Activated naive CD8-positive, alpha-beta T cell treated with anti-CD3 and anti-CD28 coated beads for 36 hours (primary cell): ENCODE measurements at regions not wholly inside any gene's neighbourhood (a gene's known extent, or its start where the extent isn't known, plus 50 kb on each side); places are given as distances from the start of the nearest gene placed in this dataset.

Experiments
- DNase-seq: peaks from one replicate; pipeline ENCODE4 v3.0.0; 2021
- H3K27ac Mint-ChIP-seq: one replicate; pipeline ENCODE4 v1.8.0; 2022; ENCODE audit warnings: mild to moderate bottlenecking, moderate library complexity, mixed read lengths
- H3K27me3 Mint-ChIP-seq: one replicate; pipeline ENCODE4 v1.8.0; 2022; ENCODE audit warnings: mild to moderate bottlenecking, mixed read lengths
- H3K36me3 Mint-ChIP-seq: one replicate; pipeline ENCODE4 v1.8.0; 2021; ENCODE audit warnings: mild to moderate bottlenecking, mixed read lengths
- H3K4me1 Mint-ChIP-seq: one replicate; pipeline ENCODE4 v1.8.0; 2021; ENCODE audit warnings: mixed read lengths
- H3K4me3 Mint-ChIP-seq: one replicate; pipeline ENCODE4 v1.8.0; 2022; ENCODE audit warnings: mild to moderate bottlenecking, moderate library complexity, mixed read lengths
- H3K9me3 Mint-ChIP-seq: one replicate; pipeline ENCODE4 v1.8.0; 2022; ENCODE audit warnings: mixed read lengths

- Mint-ChIP-seq H3K4me1 (no peaks in the 10 kb centered on the region), H3K27me3 (no peaks in the 10 kb centered on the region), H3K36me3 (no peaks in the 10 kb centered on the region), H3K4me3 (no peak overlapping the region), H3K27ac (no peak overlapping the region), H3K9me3 (peaks cover 2% of the 10 kb centered on the region)
- no peak for DNase-seq
Measured at GRCh38 chr1:191615101-191615821, 543.0 kb upstream of the RGS18 start.

- Mint-ChIP-seq H3K36me3 (no peaks in the 10 kb centered on the region), H3K4me1 (no peaks in the 10 kb centered on the region), H3K9me3 (peaks cover 3% of the 10 kb centered on the region), H3K4me3 (no peak overlapping the region), H3K27me3 (no peaks in the 10 kb centered on the region), H3K27ac (no peak overlapping the region)
- no peak for DNase-seq
Measured at GRCh38 chr1:191618181-191618580, 540.1 kb upstream of the RGS18 start.

- H3K9me3 Mint-ChIP-seq: peaks cover 3% of the 10 kb centered on the region
Measured at GRCh38 chr1:191620883-191621282, 537.4 kb upstream of the RGS18 start.

GRCh38 chr1:191624044-191624443 is 534.2 kb upstream of the RGS18 start:
- no peak for DNase-seq
- Mint-ChIP-seq H3K4me3 (no peak overlapping the region), H3K36me3 (no peaks in the 10 kb centered on the region), H3K9me3 (peaks cover 5% of the 10 kb centered on the region), H3K4me1 (no peaks in the 10 kb centered on the region), H3K27me3 (no peaks in the 10 kb centered on the region), H3K27ac (no peak overlapping the region)

More at GRCh38 chr1:191620883-191621282, 537.4 kb upstream of the RGS18 start:
- no peak for DNase-seq
- Mint-ChIP-seq H3K27me3 (no peaks in the 10 kb centered on the region), H3K36me3 (no peaks in the 10 kb centered on the region), H3K4me1 (no peaks in the 10 kb centered on the region), H3K4me3 (no peak overlapping the region), H3K27ac (no peak overlapping the region)

- H3K4me3 Mint-ChIP-seq: no peak overlapping the region
- no peak for DNase-seq
- peaks cover 7% of the 10 kb centered on the region for H3K9me3 Mint-ChIP-seq
- H3K27ac Mint-ChIP-seq: no peak overlapping the region
- no peaks in the 10 kb centered on the region for H3K4me1 Mint-ChIP-seq
- no peaks in the 10 kb centered on the region for H3K27me3 Mint-ChIP-seq
- no peaks in the 10 kb centered on the region for H3K36me3 Mint-ChIP-seq
Measured at GRCh38 chr1:191629836-191630235, 528.4 kb upstream of the RGS18 start.

- H3K4me3 Mint-ChIP-seq: no peak overlapping the region
- peaks cover 8% of the 10 kb centered on the region for H3K9me3 Mint-ChIP-seq
- no peaks in the 10 kb centered on the region for H3K4me1 Mint-ChIP-seq
- no peaks in the 10 kb centered on the region for H3K36me3 Mint-ChIP-seq
- H3K27ac Mint-ChIP-seq: no peak overlapping the region
- no peak for DNase-seq
- H3K27me3 Mint-ChIP-seq: no peaks in the 10 kb centered on the region
Measured at GRCh38 chr1:191634801-191635508, 523.3 kb upstream of the RGS18 start.

- Mint-ChIP-seq H3K4me3 (no peak overlapping the region), H3K36me3 (no peaks in the 10 kb centered on the region), H3K27me3 (no peaks in the 10 kb centered on the region), H3K9me3 (peaks cover 6% of the 10 kb centered on the region), H3K27ac (no peak overlapping the region), H3K4me1 (no peaks in the 10 kb centered on the region)
- no peak for DNase-seq
Measured at GRCh38 chr1:191636345-191636744, 521.9 kb upstream of the RGS18 start.

GRCh38 chr1:191641420-191642260 is 516.6 kb upstream of the RGS18 start:
- H3K4me3 Mint-ChIP-seq: no peak overlapping the region
- no peak overlapping the region for H3K27ac Mint-ChIP-seq
- H3K9me3 Mint-ChIP-seq: peaks cover 3% of the 10 kb centered on the region
- no peak for DNase-seq
- no peaks in the 10 kb centered on the region for H3K27me3 Mint-ChIP-seq
- no peaks in the 10 kb centered on the region for H3K4me1 Mint-ChIP-seq
- H3K36me3 Mint-ChIP-seq: no peaks in the 10 kb centered on the region

GRCh38 chr1:191643060-191643459 is 515.2 kb upstream of the RGS18 start:
- Mint-ChIP-seq H3K36me3 (no peaks in the 10 kb centered on the region), H3K27me3 (no peaks in the 10 kb centered on the region), H3K4me1 (no peaks in the 10 kb centered on the region), H3K9me3 (peaks cover 1% of the 10 kb centered on the region), H3K27ac (no peak overlapping the region), H3K4me3 (no peak overlapping the region)
- DNase-seq: no peak

- H3K4me1 Mint-ChIP-seq: no peaks in the 10 kb centered on the region
- peaks cover 3% of the 10 kb centered on the region for H3K27me3 Mint-ChIP-seq
- H3K36me3 Mint-ChIP-seq: no peaks in the 10 kb centered on the region
- no peak overlapping the region for H3K27ac Mint-ChIP-seq
- DNase-seq: no peak
- H3K4me3 Mint-ChIP-seq: no peak overlapping the region
- H3K9me3 Mint-ChIP-seq: no peaks in the 10 kb centered on the region
Measured at GRCh38 chr1:191648939-191649338, 509.3 kb upstream of the RGS18 start.

GRCh38 chr1:191662051-191662450 is 496.2 kb upstream of the RGS18 start:
- Mint-ChIP-seq H3K4me1 (no peaks in the 10 kb centered on the region), H3K9me3 (no peaks in the 10 kb centered on the region), H3K4me3 (no peak overlapping the region), H3K36me3 (no peaks in the 10 kb centered on the region), H3K27ac (no peak overlapping the region), H3K27me3 (no peaks in the 10 kb centered on the region)
- no peak for DNase-seq

- H3K4me1 Mint-ChIP-seq: no peaks in the 10 kb centered on the region
- no peaks in the 10 kb centered on the region for H3K36me3 Mint-ChIP-seq
- no peaks in the 10 kb centered on the region for H3K9me3 Mint-ChIP-seq
- no peak overlapping the region for H3K4me3 Mint-ChIP-seq
- no peaks in the 10 kb centered on the region for H3K27me3 Mint-ChIP-seq
- H3K27ac Mint-ChIP-seq: no peak overlapping the region
- no peak for DNase-seq
Measured at GRCh38 chr1:191662746-191663145, 495.5 kb upstream of the RGS18 start.

- Mint-ChIP-seq H3K36me3 (no peaks in the 10 kb centered on the region), H3K9me3 (no peaks in the 10 kb centered on the region), H3K27ac (no peak overlapping the region), H3K4me3 (no peak overlapping the region), H3K27me3 (no peaks in the 10 kb centered on the region), H3K4me1 (no peaks in the 10 kb centered on the region)
- no peak for DNase-seq
Measured at GRCh38 chr1:191668525-191668924, 489.7 kb upstream of the RGS18 start.

GRCh38 chr1:191669629-191670028 is 488.6 kb upstream of the RGS18 start:
- Mint-ChIP-seq H3K9me3 (no peaks in the 10 kb centered on the region), H3K27me3 (no peaks in the 10 kb centered on the region), H3K27ac (no peak overlapping the region), H3K4me3 (no peak overlapping the region), H3K36me3 (no peaks in the 10 kb centered on the region), H3K4me1 (no peaks in the 10 kb centered on the region)
- no peak for DNase-seq

GRCh38 chr1:191671236-191671635 is 487.0 kb upstream of the RGS18 start:
- Mint-ChIP-seq H3K4me3 (no peak overlapping the region), H3K9me3 (no peaks in the 10 kb centered on the region), H3K4me1 (no peaks in the 10 kb centered on the region), H3K27me3 (no peaks in the 10 kb centered on the region), H3K36me3 (no peaks in the 10 kb centered on the region), H3K27ac (no peak overlapping the region)
- no peak for DNase-seq
